Kidney epithelial cell (primary cell): ENCODE measurements at regions not wholly inside any gene's neighbourhood (a gene's known extent, or its start where the extent isn't known, plus 50 kb on each side); places are given as distances from the start of the nearest gene placed in this dataset.

Source experiments
- DNase-seq: peaks from one replicate; pipeline ENCODE4 v3.0.0-alpha.2; 2010; ENCODE audit warnings: low read depth
- H3K27me3 ChIP-seq: 2 replicates; pipeline ENCODE4 v1.6.0; 2011; ENCODE audit warnings: low read length; ENCODE audit not compliant: control insufficient read depth, insufficient read depth
- H3K36me3 ChIP-seq: 2 replicates; pipeline ENCODE4 v1.5.1; 2011; ENCODE audit warnings: low read length; ENCODE audit not compliant: control insufficient read depth, insufficient read depth
- H3K4me3 ChIP-seq: 2 replicates; pipeline ENCODE4 v1.5.1; 2011; ENCODE audit warnings: low read depth, mild to moderate bottlenecking, control low read depth, low read length
- CTCF ChIP-seq: IDR thresholded peaks from 2 replicates; pipeline ENCODE4 v1.5.1; 2011; ENCODE audit warnings: mild to moderate bottlenecking, moderate library complexity, low read length, control low read depth, inconsistent platforms; ENCODE audit not compliant: insufficient read depth, poor library complexity, severe bottlenecking

GRCh38 chr4:170307182-170307581 is 217.4 kb upstream of the AADAT start:
- no peak for TF ChIP-seq CTCF
- DNase-seq: no peak
- H3K27me3 ChIP-seq: no peaks in the 10 kb centered on the region
- no peaks in the 10 kb centered on the region for H3K36me3 ChIP-seq
- no peak overlapping the region for H3K4me3 ChIP-seq

- no peak for DNase-seq
- TF ChIP-seq CTCF: no peak
- no peaks in the 10 kb centered on the region for H3K27me3 ChIP-seq
- H3K4me3 ChIP-seq: no peak overlapping the region
- no peaks in the 10 kb centered on the region for H3K36me3 ChIP-seq
These were observed 216.5 kb upstream of the AADAT start for GRCh38 chr4:170306208-170306607.

- Histone ChIP-seq H3K27me3 (no peaks in the 10 kb centered on the region), H3K4me3 (no peak overlapping the region), H3K36me3 (no peaks in the 10 kb centered on the region)
- DNase-seq: no peak
- no peak for TF ChIP-seq CTCF
These were observed 215.9 kb upstream of the AADAT start for GRCh38 chr4:170305627-170306026.

- Histone ChIP-seq H3K36me3 (no peaks in the 10 kb centered on the region), H3K27me3 (no peaks in the 10 kb centered on the region), H3K4me3 (no peak overlapping the region)
- no peak for DNase-seq
- TF ChIP-seq CTCF: no peak
These were observed 191.3 kb upstream of the AADAT start for GRCh38 chr4:170281027-170281426.

GRCh38 chr4:170278460-170278859 is 188.7 kb upstream of the AADAT start:
- TF ChIP-seq CTCF: no peak
- no peak for DNase-seq
- H3K36me3 ChIP-seq: no peaks in the 10 kb centered on the region
- H3K27me3 ChIP-seq: no peaks in the 10 kb centered on the region
- no peak overlapping the region for H3K4me3 ChIP-seq

- TF ChIP-seq CTCF: no peak
- no peaks in the 10 kb centered on the region for H3K27me3 ChIP-seq
- DNase-seq: peak; percentile 32
- H3K4me3 ChIP-seq: no peak overlapping the region
- no peaks in the 10 kb centered on the region for H3K36me3 ChIP-seq
These were observed 184.9 kb upstream of the AADAT start for GRCh38 chr4:170274616-170275015.
